ENCODE measurements at regions not wholly inside any gene's neighbourhood (a gene's known extent, or its start where the extent isn't known, plus 50 kb on each side); places are given as distances from the start of the nearest gene placed in this dataset.

DNA sequence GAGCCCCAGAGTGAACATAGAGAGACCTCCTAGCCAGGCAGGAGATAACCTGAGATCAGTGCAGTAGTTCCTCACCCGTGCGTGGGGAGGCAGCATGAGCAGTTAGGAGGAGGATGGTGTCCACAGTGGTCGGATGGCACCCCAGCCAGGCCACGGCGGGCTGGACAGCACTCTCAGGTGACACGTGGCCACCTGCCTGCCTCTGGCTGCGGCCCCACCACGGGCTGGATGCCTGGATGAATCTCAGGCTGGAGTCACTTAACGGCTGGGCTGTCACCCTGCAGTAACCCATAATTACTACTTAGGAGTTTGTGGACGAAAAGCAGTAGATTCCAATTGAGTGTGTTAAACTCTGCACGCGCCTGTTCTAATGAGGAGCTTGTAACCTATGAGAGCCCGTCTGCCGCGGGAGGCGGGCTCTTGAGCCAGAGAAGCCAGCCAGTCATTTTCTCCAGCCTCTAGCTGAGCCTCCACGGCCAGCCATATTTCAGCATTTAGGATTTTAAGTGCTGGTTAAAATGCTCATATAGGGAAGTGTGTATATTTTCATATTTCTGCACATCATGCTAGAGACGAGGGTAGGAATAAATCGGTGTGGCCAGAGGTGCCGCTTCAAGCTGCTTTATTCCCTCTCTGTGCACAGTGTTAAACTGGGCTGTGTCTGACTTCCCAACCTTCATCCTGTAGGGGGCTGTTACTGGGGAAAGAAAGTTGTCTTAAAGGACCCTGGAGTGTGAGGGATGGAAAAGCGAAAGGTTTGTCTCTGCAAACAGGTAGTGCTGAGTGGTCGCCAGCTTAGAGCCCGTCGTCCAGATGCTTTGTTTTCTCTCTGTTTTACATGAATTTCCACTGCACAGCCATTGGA is 144.0 kb downstream of the GLI2 start:
- H3K9me3 ChIP-seq: no peaks in the 10 kb centered on the region
- no peaks in the 10 kb centered on the region for H3K27me3 ChIP-seq
- no peak overlapping the region for H3K27ac ChIP-seq
- no peaks in the 10 kb centered on the region for H3K36me3 ChIP-seq
- no peak for TF ChIP-seq Cebpa-rat (IDR thresholded peaks at IDR 0.05)
- no peaks in the 10 kb centered on the region for H4K20me1 ChIP-seq
- peaks cover 33% of the 10 kb centered on the region for H3K4me1 ChIP-seq
- H3K4me3 ChIP-seq: no peak overlapping the region
- H3K4me2 ChIP-seq: peak overlapping the region; percentile 53
- no peak overlapping the region for H3K9ac ChIP-seq

DNA sequence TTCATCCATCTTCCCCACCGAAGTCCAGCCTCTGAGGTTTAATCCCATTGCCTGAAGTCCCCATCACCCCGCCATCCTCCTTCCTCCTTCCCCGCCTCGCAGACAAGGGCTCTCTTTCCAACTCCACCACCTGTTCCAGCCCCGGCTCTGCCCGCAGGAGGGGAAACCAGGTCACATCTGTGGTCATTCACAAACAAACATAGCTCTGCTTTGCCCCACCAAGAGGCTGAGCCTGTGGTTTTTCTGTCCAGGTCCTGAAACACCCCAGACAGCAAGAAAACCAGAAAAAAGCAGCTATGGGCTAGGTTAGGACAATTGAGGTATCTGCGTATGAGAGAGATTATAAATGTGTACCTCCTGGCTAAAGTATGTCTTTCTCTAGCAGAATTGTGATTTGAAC is 144.7 kb downstream of the GLI2 start:
- Histone ChIP-seq H3K4me3 (no peak overlapping the region), H3K9me3 (no peaks in the 10 kb centered on the region), H3K9ac (no peak overlapping the region), H3K27ac (no peak overlapping the region), H4K20me1 (no peaks in the 10 kb centered on the region), H3K4me1 (peaks cover 40% of the 10 kb centered on the region), H3K4me2 (peak overlapping the region; percentile 53), H3K36me3 (no peaks in the 10 kb centered on the region), H3K27me3 (no peaks in the 10 kb centered on the region)
- no peak for TF ChIP-seq Cebpa-rat (IDR thresholded peaks at IDR 0.05)

DNA sequence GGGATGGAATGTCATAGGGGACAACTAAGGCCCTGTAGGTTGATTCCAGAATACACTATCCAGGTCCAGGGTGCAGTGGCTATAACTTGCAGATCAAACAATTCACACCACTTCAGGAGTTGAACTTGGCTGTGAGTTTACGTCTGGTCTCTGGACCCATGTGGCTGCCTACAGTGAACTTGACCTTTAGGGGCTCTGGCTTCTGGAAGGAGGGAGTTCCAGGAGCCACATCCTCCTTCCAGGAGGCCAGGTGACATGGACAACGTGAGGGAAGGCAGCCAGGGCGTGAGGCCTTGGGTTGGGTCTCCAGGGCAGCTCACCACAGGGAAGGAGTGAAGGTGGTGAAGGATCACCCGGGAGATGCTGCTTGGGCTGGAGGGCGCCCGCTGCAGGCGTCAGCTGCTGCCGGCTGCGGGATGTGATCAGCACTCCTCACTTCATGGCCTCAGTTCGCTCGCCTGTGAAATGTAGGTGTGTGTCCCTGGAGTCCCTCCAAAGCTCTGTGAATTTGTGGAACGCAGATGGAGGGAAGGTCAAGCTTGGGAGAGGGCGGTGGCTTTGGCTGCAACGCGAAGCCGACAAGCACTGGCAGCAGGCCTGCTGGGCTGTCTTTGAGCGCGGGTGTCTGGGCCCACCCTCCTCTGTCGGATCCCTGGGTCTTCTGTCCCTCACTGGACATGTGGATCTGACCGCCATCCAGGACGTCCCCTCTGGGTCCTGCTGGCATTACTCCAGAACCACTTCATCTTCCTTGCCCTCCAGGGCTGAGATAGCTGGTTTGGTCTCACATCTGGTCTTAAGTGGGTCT is 146.5 kb downstream of the GLI2 start:
- H3K27ac ChIP-seq: no peak overlapping the region
- no peaks in the 10 kb centered on the region for H3K36me3 ChIP-seq
- no peaks in the 10 kb centered on the region for H3K9me3 ChIP-seq
- no peak overlapping the region for H3K4me3 ChIP-seq
- no peak overlapping the region for H3K9ac ChIP-seq
- no peaks in the 10 kb centered on the region for H4K20me1 ChIP-seq
- no peaks in the 10 kb centered on the region for H3K27me3 ChIP-seq
- H3K4me2 ChIP-seq: no peak overlapping the region
- peaks cover 58% of the 10 kb centered on the region for H3K4me1 ChIP-seq
- TF ChIP-seq Cebpa-rat (IDR thresholded peaks at IDR 0.05): no peak

DNA sequence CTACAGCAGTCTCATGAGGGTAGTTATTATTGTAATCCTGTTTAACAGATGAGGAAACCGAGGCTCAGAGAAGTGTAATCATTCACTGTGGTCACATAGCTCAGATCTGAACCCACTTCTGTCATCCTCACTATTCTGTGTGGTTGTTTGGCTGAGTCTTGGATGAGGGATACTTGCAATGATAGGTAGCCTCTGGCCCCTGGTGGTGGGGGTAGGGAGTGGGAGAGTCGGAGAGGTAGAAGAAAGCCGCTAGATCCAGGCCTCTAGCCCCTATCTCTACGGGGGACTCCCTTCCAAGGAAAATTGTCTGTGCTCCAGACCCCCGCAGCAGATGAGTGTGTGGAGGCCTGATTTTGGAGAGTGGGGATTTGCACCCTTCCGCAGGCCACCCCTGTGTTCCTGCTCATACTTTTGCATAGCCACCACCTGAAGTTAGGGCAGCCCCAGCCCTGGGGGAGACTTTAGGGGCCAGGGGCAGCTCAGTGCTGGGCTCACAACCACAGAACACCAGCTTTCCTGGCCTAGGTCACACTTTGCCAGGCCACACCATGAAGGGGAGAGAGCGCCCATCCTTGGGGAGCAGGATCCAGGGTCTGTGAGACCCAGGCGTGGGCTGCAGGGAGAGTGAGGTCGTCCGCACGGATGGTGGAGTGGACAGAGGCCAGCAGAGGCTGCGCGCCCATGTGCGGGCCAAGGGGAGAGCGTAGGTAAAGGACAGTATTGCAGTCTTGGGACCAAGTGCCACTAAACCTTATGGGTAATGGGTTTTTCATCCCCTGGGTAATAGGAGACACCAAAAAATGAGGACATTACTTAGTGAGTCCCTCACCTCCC is 148.2 kb downstream of the GLI2 start:
- no peaks in the 10 kb centered on the region for H3K27me3 ChIP-seq
- H3K9me3 ChIP-seq: no peaks in the 10 kb centered on the region
- H3K9ac ChIP-seq: no peak overlapping the region
- no peak for TF ChIP-seq Cebpa-rat (IDR thresholded peaks at IDR 0.05)
- no peak overlapping the region for H3K4me3 ChIP-seq
- H3K4me1 ChIP-seq: peaks cover 61% of the 10 kb centered on the region
- no peaks in the 10 kb centered on the region for H4K20me1 ChIP-seq
- H3K27ac ChIP-seq: 0 out of 2 replicates have a peak overlapping the region, but pooled peaks have one; percentile 61
- peak overlapping the region; percentile 59 for H3K4me2 ChIP-seq
- no peaks in the 10 kb centered on the region for H3K36me3 ChIP-seq

DNA sequence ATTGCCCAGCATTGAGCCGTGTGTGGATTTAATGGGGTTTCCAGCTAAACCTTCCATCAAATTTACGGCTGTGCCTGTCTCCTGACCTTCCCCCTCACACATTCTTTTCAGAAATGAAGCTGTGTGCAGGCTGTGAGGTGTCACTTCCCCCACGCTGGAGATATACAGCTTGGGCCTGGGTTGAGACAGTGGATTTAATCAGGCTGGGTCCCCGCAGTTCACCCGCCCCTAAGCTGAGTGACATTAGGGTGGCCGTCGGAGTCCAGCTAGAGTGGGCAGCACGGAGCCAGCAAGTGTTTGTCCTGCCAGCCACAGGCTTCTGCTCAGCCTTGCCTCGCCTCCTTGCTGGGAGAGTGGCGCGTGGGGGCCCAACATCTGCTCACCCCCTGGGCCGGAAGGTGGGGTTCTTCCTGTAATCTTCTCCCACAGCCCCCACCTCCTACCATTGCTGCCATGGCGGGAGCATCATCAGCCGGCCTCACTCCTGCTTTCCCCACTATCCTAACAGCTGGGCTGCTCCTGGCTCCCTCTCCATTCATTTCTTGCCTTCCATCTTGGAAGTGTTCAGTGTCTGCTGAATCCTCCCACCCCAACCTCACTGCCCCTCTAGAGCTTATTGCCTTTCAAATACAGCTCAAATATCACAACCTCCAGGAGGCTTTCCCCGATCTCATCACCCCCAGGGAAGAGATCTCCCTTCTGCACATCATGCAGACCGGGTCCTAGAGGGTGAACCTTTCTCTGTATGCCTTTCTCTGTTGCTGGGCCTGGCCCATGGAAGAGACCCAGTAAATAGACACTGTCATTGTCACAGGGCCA is 149.0 kb downstream of the GLI2 start:
- no peaks in the 10 kb centered on the region for H3K36me3 ChIP-seq
- H3K4me2 ChIP-seq: peak overlapping the region; percentile 59
- no peak for TF ChIP-seq Cebpa-rat (IDR thresholded peaks at IDR 0.05)
- H3K9me3 ChIP-seq: no peaks in the 10 kb centered on the region
- no peaks in the 10 kb centered on the region for H3K27me3 ChIP-seq
- peaks cover 52% of the 10 kb centered on the region for H3K4me1 ChIP-seq
- no peak overlapping the region for H3K9ac ChIP-seq
- peak overlapping the region; percentile 61 for H3K27ac ChIP-seq
- H4K20me1 ChIP-seq: no peaks in the 10 kb centered on the region
- no peak overlapping the region for H3K4me3 ChIP-seq

DNA sequence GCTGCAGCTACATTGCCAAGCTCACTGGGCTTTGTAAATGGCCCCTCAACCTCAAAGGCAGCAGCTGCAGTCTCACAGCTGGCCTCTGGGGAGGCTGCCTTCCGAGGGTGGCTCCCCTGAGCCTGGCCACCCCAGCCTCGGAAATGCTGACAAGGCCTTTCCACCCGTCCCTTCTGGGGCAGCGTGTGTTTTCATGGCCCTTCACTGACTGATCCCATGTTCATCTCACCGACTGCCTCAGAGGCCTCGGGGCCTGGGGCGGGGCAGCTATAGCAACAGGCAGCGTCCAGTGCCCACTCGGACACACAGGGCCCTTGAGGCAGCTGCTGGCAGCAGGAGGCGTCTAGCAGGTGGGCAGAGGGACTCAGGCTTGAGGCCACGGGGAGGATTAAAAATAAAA is 149.7 kb downstream of the GLI2 start:
- H3K9me3 ChIP-seq: no peaks in the 10 kb centered on the region
- no peaks in the 10 kb centered on the region for H3K27me3 ChIP-seq
- H3K4me3 ChIP-seq: no peak overlapping the region
- H3K36me3 ChIP-seq: no peaks in the 10 kb centered on the region
- H3K4me1 ChIP-seq: peaks cover 46% of the 10 kb centered on the region
- H3K9ac ChIP-seq: peak overlapping the region; percentile 20; the same call in 1 of the 2 replicates
- H4K20me1 ChIP-seq: no peaks in the 10 kb centered on the region
- no peak for TF ChIP-seq Cebpa-rat (IDR thresholded peaks at IDR 0.05)
- H3K4me2 ChIP-seq: peak overlapping the region; percentile 59
- H3K27ac ChIP-seq: peak overlapping the region; percentile 61

DNA sequence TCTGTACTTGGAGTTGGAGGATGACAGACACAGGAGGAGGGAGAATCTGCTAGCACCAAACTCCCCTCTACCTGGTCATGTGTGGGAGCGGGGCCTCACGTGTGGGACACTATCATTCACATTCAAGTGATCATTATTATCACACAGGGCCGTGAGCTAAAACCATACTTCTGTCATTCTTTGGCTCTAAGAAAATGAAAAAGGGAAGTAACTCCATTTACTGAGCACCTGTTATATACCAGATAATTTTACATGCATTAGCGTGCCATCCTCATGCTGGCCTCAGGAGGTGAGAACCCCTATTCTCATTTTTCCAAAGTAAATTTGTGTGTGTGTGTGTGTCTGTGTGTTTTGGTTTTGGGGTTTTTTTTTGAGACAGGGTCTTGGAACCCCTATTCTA is 150.1 kb downstream of the GLI2 start:
- H3K9me3 ChIP-seq: no peaks in the 10 kb centered on the region
- H4K20me1 ChIP-seq: no peaks in the 10 kb centered on the region
- no peaks in the 10 kb centered on the region for H3K27me3 ChIP-seq
- H3K4me3 ChIP-seq: no peak overlapping the region
- no peak for TF ChIP-seq Cebpa-rat (IDR thresholded peaks at IDR 0.05)
- H3K4me2 ChIP-seq: peak overlapping the region; percentile 59
- peaks cover 41% of the 10 kb centered on the region for H3K4me1 ChIP-seq
- H3K36me3 ChIP-seq: no peaks in the 10 kb centered on the region
- H3K9ac ChIP-seq: peak overlapping the region; percentile 20; the same call in 1 of the 2 replicates
- peak overlapping the region; percentile 61 for H3K27ac ChIP-seq

DNA sequence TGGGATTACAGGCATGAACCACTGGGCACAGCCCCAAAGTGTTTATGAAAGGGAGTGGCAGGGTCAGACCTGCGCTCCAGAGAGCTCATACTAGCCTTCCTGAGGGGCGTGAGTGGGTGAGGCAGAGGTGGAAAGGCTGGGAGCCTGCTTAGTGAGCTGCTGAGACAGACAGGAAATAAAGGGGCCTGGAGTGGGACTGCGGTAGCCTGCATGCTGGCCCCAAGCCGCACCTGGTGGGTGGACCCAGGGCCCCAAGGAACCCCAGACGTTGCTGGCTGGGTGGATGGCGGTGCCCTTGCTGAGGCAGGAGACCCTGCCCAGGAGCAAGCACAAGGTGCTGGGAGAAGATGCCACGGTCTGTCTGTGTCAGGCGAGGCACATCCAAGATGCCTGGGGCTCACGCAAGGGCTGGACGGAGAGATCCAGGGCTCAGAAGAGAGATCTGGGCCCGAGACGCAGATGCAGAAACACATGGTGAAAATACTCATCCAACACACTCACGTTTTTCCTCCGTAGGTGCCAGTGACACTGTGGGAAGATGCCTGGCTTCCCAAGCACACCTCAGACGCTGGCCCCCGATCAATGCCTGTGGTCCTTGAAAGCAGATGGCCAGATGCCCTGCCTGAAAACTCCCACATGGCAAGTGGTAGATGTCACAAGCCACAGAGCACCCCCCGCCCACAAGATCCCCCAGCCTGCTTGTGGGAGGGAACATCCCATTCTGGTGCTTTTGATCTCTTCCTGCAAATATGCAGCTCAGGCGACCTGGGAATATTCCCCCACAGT is 151.1 kb downstream of the GLI2 start:
- Histone ChIP-seq H3K9me3 (no peaks in the 10 kb centered on the region), H3K4me3 (no peak overlapping the region), H3K4me1 (peaks cover 45% of the 10 kb centered on the region), H3K27me3 (no peaks in the 10 kb centered on the region), H4K20me1 (no peaks in the 10 kb centered on the region), H3K9ac (no peak overlapping the region; the same call in 1 of the 2 replicates), H3K27ac (peak overlapping the region; percentile 43; the same call in 1 of the 2 replicates), H3K36me3 (no peaks in the 10 kb centered on the region), H3K4me2 (peak overlapping the region; percentile 59)
- TF ChIP-seq Cebpa-rat (IDR thresholded peaks at IDR 0.05): no peak
